K562 (cell line): ENCODE measurements at regions not wholly inside any gene's neighbourhood (a gene's known extent, or its start where the extent isn't known, plus 50 kb on each side); places are given as distances from the start of the nearest gene placed in this dataset.

Source experiments
- ARID3A ChIP-seq: IDR thresholded peaks from 2 replicates; pipeline ENCODE4 v1.6.1; 2012; ENCODE audit warnings: low read depth, low read length, improper control_type of control experiment, borderline replicate concordance
- GATAD2B ChIP-seq: fragments of 450-650 bp; IDR thresholded peaks from 2 replicates; pipeline ENCODE4 v1.6.1; 2017; ENCODE audit warnings: mild to moderate bottlenecking, borderline replicate concordance
- SIX5 ChIP-seq, 2 experiments: IDR thresholded peaks; 2 replicates each; pipeline ENCODE4 v1.6.1; 2011; ENCODE audit warnings: low read length in 2 of 2, borderline replicate concordance in 1 of 2, low read depth in 1 of 2, mild to moderate bottlenecking in 1 of 2, moderate library complexity in 1 of 2; ENCODE audit not compliant: insufficient read depth in 1 of 2
- ZNF311 ChIP-seq: fragments of 250-450 bp; sonication (Bioruptor Pico); IDR thresholded peaks from 2 replicates; pipeline ENCODE4 v1.4.0; 2020; ENCODE audit warnings: mild to moderate bottlenecking, moderate library complexity
- ZNF408 ChIP-seq: fragments of 250-450 bp; sonication (Bioruptor Pico); IDR thresholded peaks from 2 replicates; pipeline ENCODE4 v1.4.0; 2020; ENCODE audit warnings: low read depth, mild to moderate bottlenecking, moderate library complexity
- TF ChIP-seq, protein P1 (sequence below): fragments of 200-600 bp; sonication (generic); IDR thresholded peaks from one replicate; pipeline ENCODE4 v1.6.1; 2012; ENCODE audit warnings: mild to moderate bottlenecking, low read depth, low read length, inconsistent platforms

DNA sequence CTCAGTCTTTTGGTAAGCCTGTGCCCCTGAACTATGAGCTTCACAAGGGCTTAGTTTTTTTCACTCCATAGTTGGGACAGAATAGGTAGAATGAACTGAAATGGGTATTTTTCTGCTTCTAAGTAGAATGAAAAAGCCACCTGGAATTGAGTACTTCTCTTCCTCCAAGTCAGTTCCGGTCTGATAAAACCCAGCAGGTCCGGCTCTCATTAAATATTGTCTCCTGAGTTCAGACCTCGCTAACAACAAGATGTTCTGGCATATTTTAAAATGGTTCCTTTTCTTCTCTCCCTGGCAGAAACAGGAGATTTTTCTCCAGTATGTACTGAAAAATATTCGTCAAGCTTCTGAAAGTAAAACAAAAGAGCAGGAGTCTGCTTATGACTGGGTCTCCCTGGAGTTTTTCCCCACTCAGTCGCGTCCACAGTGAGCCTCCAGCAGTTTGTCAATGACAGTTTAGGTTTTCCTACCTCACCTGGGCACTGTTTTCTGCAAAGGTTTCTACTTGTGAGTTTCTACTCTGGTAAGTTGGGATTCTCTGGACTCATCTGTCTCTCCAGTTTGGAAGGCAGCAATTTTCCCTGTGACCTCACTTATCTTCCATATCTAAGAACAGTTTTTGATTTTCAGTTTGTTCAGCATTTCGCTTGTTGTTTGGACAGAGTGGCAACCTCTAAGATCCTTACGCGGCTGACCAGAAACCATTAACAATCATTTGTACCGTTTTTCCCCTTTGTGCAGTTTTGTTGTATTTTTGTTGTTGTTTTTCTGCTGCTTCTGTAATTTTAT is 868.0 kb downstream of the METTL15 start (continued):
- TF ChIP-seq, protein P1, sequence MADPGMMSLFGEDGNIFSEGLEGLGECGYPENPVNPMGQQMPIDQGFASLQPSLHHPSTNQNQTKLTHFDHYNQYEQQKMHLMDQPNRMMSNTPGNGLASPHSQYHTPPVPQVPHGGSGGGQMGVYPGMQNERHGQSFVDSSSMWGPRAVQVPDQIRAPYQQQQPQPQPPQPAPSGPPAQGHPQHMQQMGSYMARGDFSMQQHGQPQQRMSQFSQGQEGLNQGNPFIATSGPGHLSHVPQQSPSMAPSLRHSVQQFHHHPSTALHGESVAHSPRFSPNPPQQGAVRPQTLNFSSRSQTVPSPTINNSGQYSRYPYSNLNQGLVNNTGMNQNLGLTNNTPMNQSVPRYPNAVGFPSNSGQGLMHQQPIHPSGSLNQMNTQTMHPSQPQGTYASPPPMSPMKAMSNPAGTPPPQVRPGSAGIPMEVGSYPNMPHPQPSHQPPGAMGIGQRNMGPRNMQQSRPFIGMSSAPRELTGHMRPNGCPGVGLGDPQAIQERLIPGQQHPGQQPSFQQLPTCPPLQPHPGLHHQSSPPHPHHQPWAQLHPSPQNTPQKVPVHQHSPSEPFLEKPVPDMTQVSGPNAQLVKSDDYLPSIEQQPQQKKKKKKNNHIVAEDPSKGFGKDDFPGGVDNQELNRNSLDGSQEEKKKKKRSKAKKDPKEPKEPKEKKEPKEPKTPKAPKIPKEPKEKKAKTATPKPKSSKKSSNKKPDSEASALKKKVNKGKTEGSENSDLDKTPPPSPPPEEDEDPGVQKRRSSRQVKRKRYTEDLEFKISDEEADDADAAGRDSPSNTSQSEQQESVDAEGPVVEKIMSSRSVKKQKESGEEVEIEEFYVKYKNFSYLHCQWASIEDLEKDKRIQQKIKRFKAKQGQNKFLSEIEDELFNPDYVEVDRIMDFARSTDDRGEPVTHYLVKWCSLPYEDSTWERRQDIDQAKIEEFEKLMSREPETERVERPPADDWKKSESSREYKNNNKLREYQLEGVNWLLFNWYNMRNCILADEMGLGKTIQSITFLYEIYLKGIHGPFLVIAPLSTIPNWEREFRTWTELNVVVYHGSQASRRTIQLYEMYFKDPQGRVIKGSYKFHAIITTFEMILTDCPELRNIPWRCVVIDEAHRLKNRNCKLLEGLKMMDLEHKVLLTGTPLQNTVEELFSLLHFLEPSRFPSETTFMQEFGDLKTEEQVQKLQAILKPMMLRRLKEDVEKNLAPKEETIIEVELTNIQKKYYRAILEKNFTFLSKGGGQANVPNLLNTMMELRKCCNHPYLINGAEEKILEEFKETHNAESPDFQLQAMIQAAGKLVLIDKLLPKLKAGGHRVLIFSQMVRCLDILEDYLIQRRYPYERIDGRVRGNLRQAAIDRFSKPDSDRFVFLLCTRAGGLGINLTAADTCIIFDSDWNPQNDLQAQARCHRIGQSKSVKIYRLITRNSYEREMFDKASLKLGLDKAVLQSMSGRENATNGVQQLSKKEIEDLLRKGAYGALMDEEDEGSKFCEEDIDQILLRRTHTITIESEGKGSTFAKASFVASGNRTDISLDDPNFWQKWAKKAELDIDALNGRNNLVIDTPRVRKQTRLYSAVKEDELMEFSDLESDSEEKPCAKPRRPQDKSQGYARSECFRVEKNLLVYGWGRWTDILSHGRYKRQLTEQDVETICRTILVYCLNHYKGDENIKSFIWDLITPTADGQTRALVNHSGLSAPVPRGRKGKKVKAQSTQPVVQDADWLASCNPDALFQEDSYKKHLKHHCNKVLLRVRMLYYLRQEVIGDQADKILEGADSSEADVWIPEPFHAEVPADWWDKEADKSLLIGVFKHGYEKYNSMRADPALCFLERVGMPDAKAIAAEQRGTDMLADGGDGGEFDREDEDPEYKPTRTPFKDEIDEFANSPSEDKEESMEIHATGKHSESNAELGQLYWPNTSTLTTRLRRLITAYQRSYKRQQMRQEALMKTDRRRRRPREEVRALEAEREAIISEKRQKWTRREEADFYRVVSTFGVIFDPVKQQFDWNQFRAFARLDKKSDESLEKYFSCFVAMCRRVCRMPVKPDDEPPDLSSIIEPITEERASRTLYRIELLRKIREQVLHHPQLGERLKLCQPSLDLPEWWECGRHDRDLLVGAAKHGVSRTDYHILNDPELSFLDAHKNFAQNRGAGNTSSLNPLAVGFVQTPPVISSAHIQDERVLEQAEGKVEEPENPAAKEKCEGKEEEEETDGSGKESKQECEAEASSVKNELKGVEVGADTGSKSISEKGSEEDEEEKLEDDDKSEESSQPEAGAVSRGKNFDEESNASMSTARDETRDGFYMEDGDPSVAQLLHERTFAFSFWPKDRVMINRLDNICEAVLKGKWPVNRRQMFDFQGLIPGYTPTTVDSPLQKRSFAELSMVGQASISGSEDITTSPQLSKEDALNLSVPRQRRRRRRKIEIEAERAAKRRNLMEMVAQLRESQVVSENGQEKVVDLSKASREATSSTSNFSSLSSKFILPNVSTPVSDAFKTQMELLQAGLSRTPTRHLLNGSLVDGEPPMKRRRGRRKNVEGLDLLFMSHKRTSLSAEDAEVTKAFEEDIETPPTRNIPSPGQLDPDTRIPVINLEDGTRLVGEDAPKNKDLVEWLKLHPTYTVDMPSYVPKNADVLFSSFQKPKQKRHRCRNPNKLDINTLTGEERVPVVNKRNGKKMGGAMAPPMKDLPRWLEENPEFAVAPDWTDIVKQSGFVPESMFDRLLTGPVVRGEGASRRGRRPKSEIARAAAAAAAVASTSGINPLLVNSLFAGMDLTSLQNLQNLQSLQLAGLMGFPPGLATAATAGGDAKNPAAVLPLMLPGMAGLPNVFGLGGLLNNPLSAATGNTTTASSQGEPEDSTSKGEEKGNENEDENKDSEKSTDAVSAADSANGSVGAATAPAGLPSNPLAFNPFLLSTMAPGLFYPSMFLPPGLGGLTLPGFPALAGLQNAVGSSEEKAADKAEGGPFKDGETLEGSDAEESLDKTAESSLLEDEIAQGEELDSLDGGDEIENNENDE, result no peak
- no peak for TF ChIP-seq ZNF311 (CRISPR knock-in tag)
- no peak for TF ChIP-seq GATAD2B
- no peak for TF ChIP-seq ZNF408 (CRISPR knock-in tag)
- no peak for TF ChIP-seq SIX5 (IDR thresholded peaks at IDR 0.05; ENCODE audit: borderline replicate concordance in 1 of 2, insufficient read depth in 1 of 2, low read depth in 1 of 2, low read length in 2 of 2)
- TF ChIP-seq ARID3A, result no peak
